AG04450 (cell line): ENCODE measurements at regions not wholly inside any gene's neighbourhood (a gene's known extent, or its start where the extent isn't known, plus 50 kb on each side); places are given as distances from the start of the nearest gene placed in this dataset.
"Not testable (repeated sequence)": the region's sequence is repeated elsewhere in the genome, so short reads cannot be mapped to it uniquely, and the experiment has no call there.

Experiments used
- CTCF ChIA-PET: fragments of 300-600, 350-600 bp; formaldehyde crosslinking; extraction: SDS; loops from one replicate; lab custom pipeline; 2022; ENCODE audit warnings: antibody characterized with exemption, inconsistent platforms; lab: Charles Lee
- POLR2A ChIA-PET: fragments of 350-600 bp; formaldehyde crosslinking; extraction: SDS; loops from one replicate; lab custom pipeline; 2021; ENCODE audit warnings: antibody characterized with exemption, inconsistent platforms; lab: Yijun Ruan, JAX
- DNase-seq: peaks from one replicate; pipeline ENCODE4 v3.0.0-alpha.2; 2011; ENCODE audit warnings: low read depth, low spot score
- H3K27ac ChIP-seq: one replicate; pipeline ENCODE4 v1.5.1; 2012; ENCODE audit warnings: low read depth, low read length, control low read depth
- H3K27me3 ChIP-seq: one replicate; pipeline ENCODE4 v1.6.0; 2012; ENCODE audit warnings: low read length; ENCODE audit not compliant: control insufficient read depth, insufficient read depth
- H3K4me3 ChIP-seq: 2 replicates; pipeline ENCODE4 v1.5.1; 2011; ENCODE audit warnings: mild to moderate bottlenecking, low read depth, low read length, control low read depth
- H3K9me3 ChIP-seq: 2 replicates; pipeline ENCODE4 v1.5.1; 2012; ENCODE audit warnings: low read length; ENCODE audit not compliant: control insufficient read depth, insufficient read depth
- CTCF ChIP-seq: IDR thresholded peaks from 2 replicates; pipeline ENCODE4 v1.5.1; 2011; ENCODE audit warnings: low read depth, low read length, control low read depth, inconsistent platforms

GRCh38 chr4:118576709-118577219 is 108.4 kb upstream of the METTL14 start:
- H3K4me3 ChIP-seq, POLR2A ChIA-PET, H3K9me3 ChIP-seq, H3K27ac ChIP-seq, DNase-seq, H3K27me3 ChIP-seq, CTCF ChIA-PET: not testable (repeated sequence)

- no peaks in the 10 kb centered on the region for H3K9me3 ChIP-seq
- DNase-seq, result no peak
- no peak overlapping the region for H3K4me3 ChIP-seq
- no peak overlapping the region for H3K27ac ChIP-seq
- peaks cover 20% of the 10 kb centered on the region for H3K27me3 ChIP-seq
- ChIA-PET CTCF (no interaction called here), POLR2A (no interaction called here)
- TF ChIP-seq CTCF, result no peak
Observed at GRCh38 chr4:118585015-118585414, 100.2 kb upstream of the METTL14 start.

GRCh38 chr4:118586357-118586790 is 98.8 kb upstream of the METTL14 start:
- Histone ChIP-seq H3K27me3 (peaks cover 20% of the 10 kb centered on the region), H3K27ac (no peak overlapping the region), H3K9me3 (no peaks in the 10 kb centered on the region), H3K4me3 (no peak overlapping the region)
- DNase-seq, result no peak
- CTCF ChIA-PET, result no interaction called here
- POLR2A ChIA-PET, result no interaction called here
- TF ChIP-seq CTCF, result no peak

- TF ChIP-seq CTCF, result no peak
- Histone ChIP-seq H3K4me3 (no peak overlapping the region), H3K27me3 (peaks cover 20% of the 10 kb centered on the region), H3K27ac (no peak overlapping the region), H3K9me3 (no peaks in the 10 kb centered on the region)
- ChIA-PET POLR2A (no interaction called here), CTCF (interaction anchor here (0.5 kb wide), 1 partner anchor 111 kb away, joined by 4 read pairs; no protein-coding TSS in a partner anchor)
- DNase-seq, result no peak
Observed at GRCh38 chr4:118587116-118587831, 97.9 kb upstream of the METTL14 start.

GRCh38 chr4:118587946-118588345 is 97.2 kb upstream of the METTL14 start:
- CTCF ChIA-PET, result interaction anchor here (0.5 kb wide), 1 partner anchor 110 kb away, joined by 4 read pairs; no protein-coding TSS in a partner anchor
- POLR2A ChIA-PET, result no interaction called here
- H3K27me3 ChIP-seq, result peaks cover 17% of the 10 kb centered on the region
- no peak for TF ChIP-seq CTCF
- DNase-seq, result no peak
- H3K9me3 ChIP-seq, result no peaks in the 10 kb centered on the region
- no peak overlapping the region for H3K4me3 ChIP-seq
- H3K27ac ChIP-seq, result no peak overlapping the region
